Natural killer cell (primary cell): ENCODE measurements at regions not wholly inside any gene's neighbourhood (a gene's known extent, or its start where the extent isn't known, plus 50 kb on each side); places are given as distances from the start of the nearest gene placed in this dataset.

Source experiments
- ATAC-seq, 3 donors: fragments of 150-1000 bp in 2 of 3; fragments of 200-7000 bp in 1 of 3; cut with Tn5 transposase; 1 replicate in 1 of 3; 2 replicates in 2 of 3; pipeline ENCODE4 v1.10.0; 2021; ENCODE audit warnings: mild to moderate bottlenecking in 2 of 3, moderate library complexity in 2 of 3
- DNase-seq, 2 donors: peaks; one replicate each; pipeline versions ENCODE4 v3.0.0 to v3.0.0-alpha.2; 2013 to 2021; ENCODE audit warnings: mixed read lengths in 1 of 2
- H3K27ac ChIP-seq: one replicate; pipeline ENCODE4 v1.5.1; 2013; ENCODE audit warnings: mild to moderate bottlenecking, low read length
- H3K27me3 ChIP-seq: one replicate; pipeline ENCODE4 v1.6.1; 2013; ENCODE audit warnings: low read length; ENCODE audit not compliant: control insufficient read depth, insufficient read depth
- H3K36me3 ChIP-seq: one replicate; pipeline ENCODE4 v1.6.1; 2013; ENCODE audit warnings: low read length; ENCODE audit not compliant: control insufficient read depth, insufficient read depth
- H3K4me1 ChIP-seq: one replicate; pipeline ENCODE4 v1.6.1; 2013; ENCODE audit warnings: low read length; ENCODE audit not compliant: control insufficient read depth, insufficient read depth
- H3K4me3 ChIP-seq: one replicate; pipeline ENCODE4 v1.5.1; 2013; ENCODE audit warnings: low read length
- H3K9me3 ChIP-seq: one replicate; pipeline ENCODE4 v1.6.1; 2013; ENCODE audit warnings: low read length; ENCODE audit not compliant: control insufficient read depth, insufficient read depth
- H3K27ac Mint-ChIP-seq, 2 donors: one replicate each; pipeline ENCODE4 v1.8.0; 2022; ENCODE audit warnings: mild to moderate bottlenecking in 2 of 2, mixed read lengths in 2 of 2, moderate library complexity in 1 of 2
- H3K27me3 Mint-ChIP-seq, 2 donors: one replicate each; pipeline ENCODE4 v1.8.0; 2022; ENCODE audit warnings: low read depth in 2 of 2, mixed read lengths in 2 of 2
- H3K36me3 Mint-ChIP-seq: one replicate; pipeline ENCODE4 v1.8.0; 2022; ENCODE audit warnings: mixed read lengths
- H3K4me1 Mint-ChIP-seq, 2 donors: one replicate each; pipeline ENCODE4 v1.8.0; 2022; ENCODE audit warnings: mixed read lengths in 2 of 2
- H3K4me3 Mint-ChIP-seq: one replicate; pipeline ENCODE4 v1.8.0; 2022; ENCODE audit warnings: mild to moderate bottlenecking, moderate library complexity, mixed read lengths
- H3K9me3 Mint-ChIP-seq, 2 donors: one replicate each; pipeline ENCODE4 v1.8.0; 2022; ENCODE audit warnings: mixed read lengths in 2 of 2
- WGBS: methylation state at CpG from one replicate; pipeline ENCODE4 v1.1.7; 2013; ENCODE audit warnings: missing lambda C conversion rate; ENCODE audit not compliant: insufficient coverage; 5-methylcytosine and 5-hydroxymethylcytosine counted together
- intact Hi-C: fragments of 100-400 bp; cut with micrococcal nuclease; formaldehyde crosslinking; loops from one replicate; pipeline ENCODE4 v1.14.2; 2022
- TF ChIP-seq, protein P1 (sequence below): fragments of 200-600 bp; IDR thresholded peaks from one replicate; pipeline ENCODE4 v1.8.0; 2022; ENCODE audit warnings: antibody characterized with exemption

- TF ChIP-seq, protein P1, sequence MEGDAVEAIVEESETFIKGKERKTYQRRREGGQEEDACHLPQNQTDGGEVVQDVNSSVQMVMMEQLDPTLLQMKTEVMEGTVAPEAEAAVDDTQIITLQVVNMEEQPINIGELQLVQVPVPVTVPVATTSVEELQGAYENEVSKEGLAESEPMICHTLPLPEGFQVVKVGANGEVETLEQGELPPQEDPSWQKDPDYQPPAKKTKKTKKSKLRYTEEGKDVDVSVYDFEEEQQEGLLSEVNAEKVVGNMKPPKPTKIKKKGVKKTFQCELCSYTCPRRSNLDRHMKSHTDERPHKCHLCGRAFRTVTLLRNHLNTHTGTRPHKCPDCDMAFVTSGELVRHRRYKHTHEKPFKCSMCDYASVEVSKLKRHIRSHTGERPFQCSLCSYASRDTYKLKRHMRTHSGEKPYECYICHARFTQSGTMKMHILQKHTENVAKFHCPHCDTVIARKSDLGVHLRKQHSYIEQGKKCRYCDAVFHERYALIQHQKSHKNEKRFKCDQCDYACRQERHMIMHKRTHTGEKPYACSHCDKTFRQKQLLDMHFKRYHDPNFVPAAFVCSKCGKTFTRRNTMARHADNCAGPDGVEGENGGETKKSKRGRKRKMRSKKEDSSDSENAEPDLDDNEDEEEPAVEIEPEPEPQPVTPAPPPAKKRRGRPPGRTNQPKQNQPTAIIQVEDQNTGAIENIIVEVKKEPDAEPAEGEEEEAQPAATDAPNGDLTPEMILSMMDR = no peak
- Histone ChIP-seq H3K4me3 (no peak overlapping the region), H3K36me3 (no peaks in the 10 kb centered on the region), H3K27ac (no peak overlapping the region), H3K9me3 (no peaks in the 10 kb centered on the region), H3K4me1 (no peaks in the 10 kb centered on the region), H3K27me3 (no peaks in the 10 kb centered on the region)
- Mint-ChIP-seq H3K4me3 (no peak overlapping the region), H3K9me3 (peaks cover 13 to 16% of the 10 kb centered on the region in 2 donors), H3K27ac (no peak overlapping the region), H3K27me3 (no peaks in the 10 kb centered on the region), H3K36me3 (no peaks in the 10 kb centered on the region), H3K4me1 (no peaks in the 10 kb centered on the region)
- DNase-seq = no peak
- intact Hi-C loops = no loop called here
- ATAC-seq = no peak
Measured at GRCh38 chr4:45385306-45385705, 659.0 kb upstream of the GNPDA2 start.

- no peak for ATAC-seq
- intact Hi-C loops = no loop called here
Measured at GRCh38 chr4:45370408-45370807, 644.1 kb upstream of the GNPDA2 start.

DNA sequence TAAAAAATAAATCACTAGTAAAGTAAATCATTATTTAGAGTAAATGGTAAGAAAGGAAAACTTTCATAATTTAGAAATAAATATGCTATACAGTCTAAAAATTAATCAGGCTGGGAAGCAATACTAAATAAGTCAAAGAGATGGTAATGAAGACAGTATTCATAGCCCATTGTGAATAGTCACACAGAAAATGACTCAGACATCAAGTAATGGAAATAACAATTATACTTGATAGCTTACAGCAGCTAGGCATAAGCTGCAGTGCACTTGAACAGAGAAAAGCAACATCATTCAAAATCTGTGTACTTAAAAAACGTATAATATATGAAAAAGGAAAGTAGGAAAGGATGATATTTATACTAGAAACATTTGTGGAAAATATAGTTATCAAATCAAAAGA lies 642.5 kb upstream of the GNPDA2 start:
- H3K9me3 ChIP-seq = no peaks in the 10 kb centered on the region
- H3K36me3 Mint-ChIP-seq = no peaks in the 10 kb centered on the region
- H3K4me1 Mint-ChIP-seq = no peaks in the 10 kb centered on the region
- H3K4me3 ChIP-seq = no peak overlapping the region
- intact Hi-C loops = no loop called here
- WGBS = no CpG with 5 or more reads among the region's 1 CpG
- no peak overlapping the region for H3K27ac ChIP-seq
- TF ChIP-seq, protein P1 = no peak
- no peak overlapping the region for H3K4me3 Mint-ChIP-seq
- no peaks in the 10 kb centered on the region for H3K4me1 ChIP-seq
- DNase-seq (no peak), ATAC-seq (no peak)
- no peaks in the 10 kb centered on the region for H3K27me3 ChIP-seq
- no peak overlapping the region for H3K27ac Mint-ChIP-seq
- H3K9me3 Mint-ChIP-seq = peaks cover 10 to 15% of the 10 kb centered on the region in 2 donors
- H3K27me3 Mint-ChIP-seq = no peaks in the 10 kb centered on the region
- no peaks in the 10 kb centered on the region for H3K36me3 ChIP-seq

More at GRCh38 chr4:45370408-45370807, 644.1 kb upstream of the GNPDA2 start:
- no peaks in the 10 kb centered on the region for H3K36me3 ChIP-seq
- H3K27me3 Mint-ChIP-seq = no peaks in the 10 kb centered on the region
- H3K27me3 ChIP-seq = no peaks in the 10 kb centered on the region
- no peak overlapping the region for H3K4me3 Mint-ChIP-seq
- peaks cover 6 to 12% of the 10 kb centered on the region in 2 donors for H3K9me3 Mint-ChIP-seq
- H3K9me3 ChIP-seq = no peaks in the 10 kb centered on the region
- H3K4me1 ChIP-seq = no peaks in the 10 kb centered on the region
- WGBS = 86% methylated on average over 2 of the region's 2 CpGs
- no peak overlapping the region for H3K27ac ChIP-seq
- DNase-seq = no peak
- no peak overlapping the region for H3K4me3 ChIP-seq
- TF ChIP-seq, protein P1 = no peak
- no peak overlapping the region for H3K27ac Mint-ChIP-seq
- no peaks in the 10 kb centered on the region for H3K36me3 Mint-ChIP-seq
- no peaks in the 10 kb centered on the region for H3K4me1 Mint-ChIP-seq

DNA sequence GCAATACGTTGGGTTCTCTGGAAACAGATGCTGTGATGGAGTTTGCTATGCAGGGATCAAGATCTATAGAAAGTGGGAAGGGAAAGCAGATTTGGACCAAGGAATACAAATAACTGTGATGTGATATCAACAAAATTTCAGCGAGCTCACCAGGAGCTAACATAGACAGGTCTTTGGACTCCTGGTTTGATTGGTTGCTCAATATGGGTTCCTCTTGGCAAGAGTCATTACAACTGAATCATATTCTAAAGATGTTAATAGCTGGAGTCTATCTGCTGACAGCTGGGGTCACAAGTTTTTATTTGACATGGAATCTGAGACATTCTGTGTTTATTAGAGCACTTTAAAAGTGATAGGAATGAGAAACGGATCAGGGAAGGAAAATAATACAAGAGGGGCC lies 637.6 kb upstream of the GNPDA2 start:
- no peak for DNase-seq
- no peak overlapping the region for H3K4me3 Mint-ChIP-seq
- Histone ChIP-seq H3K36me3 (no peaks in the 10 kb centered on the region), H3K9me3 (peaks cover 11% of the 10 kb centered on the region), H3K4me3 (no peak overlapping the region), H3K4me1 (no peaks in the 10 kb centered on the region), H3K27ac (no peak overlapping the region), H3K27me3 (no peaks in the 10 kb centered on the region)
- TF ChIP-seq, protein P1 = no peak
- no peak for ATAC-seq
- H3K9me3 Mint-ChIP-seq = peaks cover 22 to 26% of the 10 kb centered on the region in 2 donors
- no peaks in the 10 kb centered on the region for H3K27me3 Mint-ChIP-seq
- intact Hi-C loops = no loop called here
- H3K4me1 Mint-ChIP-seq = no peaks in the 10 kb centered on the region
- H3K27ac Mint-ChIP-seq = no peak overlapping the region
- WGBS = 87% methylated on average over 3 of the region's 3 CpGs
- peaks cover 9% of the 10 kb centered on the region for H3K36me3 Mint-ChIP-seq
